Stimulated activated CD8-positive, alpha-beta memory T cell treated with anti-CD3 and anti-CD28 coated beads, Interleukin-2, amount 100 ng/mL, for 48 hours (primary cell): ENCODE measurements at regions not wholly inside any gene's neighbourhood (a gene's known extent, or its start where the extent isn't known, plus 50 kb on each side); places are given as distances from the start of the nearest gene placed in this dataset.

ENCODE experiments used
- DNase-seq, 2 donors: peaks; one replicate each; pipeline ENCODE4 v3.0.0-alpha.2; 2020; ENCODE audit warnings: low read depth in 2 of 2

GRCh38 chr12:115137812-115138521, 454.0 kb upstream of the TBX3 start:
- no peak for DNase-seq

GRCh38 chr12:115135800-115136211, 451.8 kb upstream of the TBX3 start:
- DNase-seq, result no peak

GRCh38 chr12:115134298-115134697, 450.3 kb upstream of the TBX3 start:
- no peak for DNase-seq

GRCh38 chr12:115132905-115133304, 448.9 kb upstream of the TBX3 start:
- no peak for DNase-seq

GRCh38 chr12:115132145-115132544, 448.2 kb upstream of the TBX3 start:
- DNase-seq, result no peak

GRCh38 chr12:115129727-115130126, 445.8 kb upstream of the TBX3 start:
- no peak for DNase-seq

GRCh38 chr12:115121053-115121452, 437.1 kb upstream of the TBX3 start:
- no peak for DNase-seq

GRCh38 chr12:115118177-115118724, 434.3 kb upstream of the TBX3 start:
- DNase-seq, result no peak

- no peak for DNase-seq
Observed at GRCh38 chr12:115114140-115114539, 430.2 kb upstream of the TBX3 start.

GRCh38 chr12:115109863-115110262, 425.9 kb upstream of the TBX3 start:
- DNase-seq, result no peak

- no peak for DNase-seq
Observed at GRCh38 chr12:115108129-115109100, 424.4 kb upstream of the TBX3 start.

GRCh38 chr12:115103884-115104883, 420.2 kb upstream of the TBX3 start:
- no peak for DNase-seq

GRCh38 chr12:115102450-115102849, 418.5 kb upstream of the TBX3 start:
- no peak for DNase-seq

GRCh38 chr12:115101520-115101919, 417.5 kb upstream of the TBX3 start:
- no peak for DNase-seq

GRCh38 chr12:115097416-115097815, 413.4 kb upstream of the TBX3 start:
- DNase-seq, result no peak

- no peak for DNase-seq
Observed at GRCh38 chr12:115096588-115097397, 412.8 kb upstream of the TBX3 start.

GRCh38 chr12:115095073-115095748, 411.2 kb upstream of the TBX3 start:
- no peak for DNase-seq

GRCh38 chr12:115094163-115094816, 410.3 kb upstream of the TBX3 start:
- no peak for DNase-seq

- DNase-seq, result no peak
Observed at GRCh38 chr12:115093261-115093660, 409.3 kb upstream of the TBX3 start.
